Sigmoid colon (tissue), 6 donors: ENCODE measurements at regions not wholly inside any gene's neighbourhood (a gene's known extent, or its start where the extent isn't known, plus 50 kb on each side); places are given as distances from the start of the nearest gene placed in this dataset.

Experiments
- DNase-seq: peaks from one replicate; pipeline ENCODE4 v3.0.0-alpha.2; 2019
- H3K27ac ChIP-seq, 4 donors: fragments of 200-600 bp; sonication (generic); one replicate each; pipeline ENCODE4 v1.5.1; 2016 to 2019; ENCODE audit warnings: mild to moderate bottlenecking in 1 of 4
- H3K27me3 ChIP-seq, 3 donors: fragments of 200-600 bp; sonication (generic); one replicate each; pipeline ENCODE4 v1.5.1; 2019; ENCODE audit warnings: mild to moderate bottlenecking in 1 of 3
- H3K36me3 ChIP-seq, 4 donors: fragments of 200-600 bp; sonication (generic); one replicate each; pipeline ENCODE4 v1.5.1; 2016 to 2019
- H3K4me1 ChIP-seq, 4 donors: fragments of 200-600 bp; sonication (generic); one replicate each; pipeline ENCODE4 v1.5.1; 2017 to 2019
- H3K4me3 ChIP-seq, 4 donors: fragments of 200-600 bp; sonication (generic); one replicate each; pipeline ENCODE4 v1.5.1; 2017 to 2019; ENCODE audit warnings: mild to moderate bottlenecking in 2 of 4, moderate library complexity in 1 of 4
- H3K9me3 ChIP-seq, 4 donors: fragments of 200-600 bp in 3 of 4; sonication (generic) in 3 of 4; one replicate each; pipeline versions ENCODE4 v1.5.1 to v1.6.1; 2013 to 2019
- CTCF ChIP-seq, 4 experiments: fragments of 450-650 bp in 3 of 4; fragments of 200-600 bp in 1 of 4; IDR thresholded peaks; one replicate each; pipeline ENCODE4 v1.5.1; 2016 to 2019; ENCODE audit warnings: antibody characterized with exemption in 4 of 4, mild to moderate bottlenecking in 3 of 4, moderate library complexity in 2 of 4
- EP300 ChIP-seq, 4 donors: sonication (generic); formaldehyde crosslinking; IDR thresholded peaks; one replicate each; pipeline ENCODE4 v1.6.1; 2017; ENCODE audit warnings: antibody characterized with exemption in 4 of 4
- POLR2A ChIP-seq, 2 donors: fragments of 450-650 bp; IDR thresholded peaks; one replicate each; pipeline ENCODE4 v1.6.1; 2016; ENCODE audit warnings: antibody characterized with exemption in 2 of 2, mild to moderate bottlenecking in 2 of 2, moderate library complexity in 2 of 2
- POLR2AphosphoS5 ChIP-seq, 4 donors: sonication (generic); formaldehyde crosslinking; IDR thresholded peaks; one replicate each; pipeline ENCODE4 v1.6.1; 2017; ENCODE audit warnings: antibody characterized with exemption in 4 of 4
- WGBS, 2 donors: extraction: QIAGEN DNeasy Blood & Tissue Kit; methylation state at CpG; one replicate each; pipeline ENCODE4 v1.1.7; 2013; 5-methylcytosine and 5-hydroxymethylcytosine counted together
- intact Hi-C: fragments of 100-400 bp; cut with DNase I; formaldehyde crosslinking; loops from one replicate; pipeline ENCODE4 v1.15.1; 2023
- donor health status: healthy with polysubstance abuse.
- donor health status: healthy.

DNA sequence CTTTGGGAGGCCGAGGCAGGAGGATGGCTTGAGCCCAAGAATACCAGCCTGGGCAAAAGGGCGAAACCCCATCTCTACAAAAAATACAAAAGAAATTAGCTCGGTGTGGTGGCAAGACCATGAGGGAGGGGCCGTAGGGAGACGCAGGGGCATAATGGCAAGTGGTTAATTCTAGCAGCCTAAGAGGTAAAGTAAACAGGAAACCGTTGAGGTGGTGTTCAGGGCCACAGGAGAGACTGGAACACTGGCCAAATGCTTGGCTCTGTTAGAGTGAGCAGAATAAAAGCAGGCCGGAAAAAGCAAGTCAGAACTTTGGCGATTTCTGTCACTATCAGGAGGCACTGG is 89.2 kb downstream of the RIPK4 start:
- Histone ChIP-seq H3K36me3 (no peaks in the 10 kb centered on the region), H3K4me3 (no peak overlapping the region), H3K9me3 (no peaks in the 10 kb centered on the region), H3K4me1 (peaks cover 0 to 11% (median 2%) of the 10 kb centered on the region in 4 donors), H3K27me3 (no peaks in the 10 kb centered on the region), H3K27ac (no peak overlapping the region)
- 33 to 66% methylated on average over 8 of the region's 8 CpGs for WGBS, 2 donors
- no peak for DNase-seq
- intact Hi-C loops: no loop called here
- TF ChIP-seq POLR2AphosphoS5 (IDR thresholded peaks at IDR 0.05) (no peak), POLR2A (IDR thresholded peaks at IDR 0.05) (no peak), CTCF (IDR thresholded peaks at IDR 0.05) (no peak), EP300 (IDR thresholded peaks at IDR 0.05) (no peak)

GRCh38 chr21:41676198-41676597 is 90.7 kb downstream of the RIPK4 start:
- 79 to 82% methylated on average over 3 of the region's 3 CpGs for WGBS, 2 donors
- DNase-seq: no peak
- H3K27me3 ChIP-seq: no peaks in the 10 kb centered on the region
- intact Hi-C loops: no loop called here
- no peaks in the 10 kb centered on the region for H3K36me3 ChIP-seq
- no peak overlapping the region for H3K27ac ChIP-seq
- no peak for TF ChIP-seq CTCF (IDR thresholded peaks at IDR 0.05)
- TF ChIP-seq EP300 (IDR thresholded peaks at IDR 0.05): no peak
- no peak for TF ChIP-seq POLR2A (IDR thresholded peaks at IDR 0.05)
- TF ChIP-seq POLR2AphosphoS5 (IDR thresholded peaks at IDR 0.05): no peak
- peaks cover 0 to 11% (median 2%) of the 10 kb centered on the region in 4 donors for H3K4me1 ChIP-seq
- no peak overlapping the region for H3K4me3 ChIP-seq
- no peaks in the 10 kb centered on the region for H3K9me3 ChIP-seq

DNA sequence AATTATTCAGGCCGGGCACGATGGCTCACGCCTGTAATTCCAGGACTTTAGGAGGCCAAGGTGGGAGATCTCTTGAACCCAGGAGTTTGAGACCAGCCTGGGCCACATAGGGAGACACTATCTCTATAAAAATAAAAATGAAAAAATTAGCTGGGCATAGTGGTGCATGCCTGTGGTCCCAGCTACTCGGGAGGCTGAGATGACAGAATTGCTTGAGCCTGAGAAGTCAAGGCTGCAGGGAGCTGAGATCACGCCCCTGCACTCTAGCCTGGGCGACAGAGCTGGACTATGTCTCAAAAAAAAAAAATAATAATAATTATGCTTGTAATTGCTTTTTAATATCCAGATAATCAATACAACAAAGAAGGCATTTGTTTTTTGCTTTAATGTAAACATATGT is 91.3 kb downstream of the RIPK4 start:
- H3K9me3 ChIP-seq: no peaks in the 10 kb centered on the region
- intact Hi-C loops: no loop called here
- no peaks in the 10 kb centered on the region for H3K27me3 ChIP-seq
- 78 to 85% methylated on average over 6 of the region's 6 CpGs for WGBS, 2 donors
- no peak overlapping the region for H3K4me3 ChIP-seq
- H3K4me1 ChIP-seq: peaks cover 0 to 11% (median 2%) of the 10 kb centered on the region in 4 donors
- TF ChIP-seq CTCF (IDR thresholded peaks at IDR 0.05) (no peak), POLR2A (IDR thresholded peaks at IDR 0.05) (no peak), POLR2AphosphoS5 (IDR thresholded peaks at IDR 0.05) (no peak), EP300 (IDR thresholded peaks at IDR 0.05) (no peak)
- no peaks in the 10 kb centered on the region for H3K36me3 ChIP-seq
- DNase-seq: no peak
- H3K27ac ChIP-seq: no peak overlapping the region

DNA sequence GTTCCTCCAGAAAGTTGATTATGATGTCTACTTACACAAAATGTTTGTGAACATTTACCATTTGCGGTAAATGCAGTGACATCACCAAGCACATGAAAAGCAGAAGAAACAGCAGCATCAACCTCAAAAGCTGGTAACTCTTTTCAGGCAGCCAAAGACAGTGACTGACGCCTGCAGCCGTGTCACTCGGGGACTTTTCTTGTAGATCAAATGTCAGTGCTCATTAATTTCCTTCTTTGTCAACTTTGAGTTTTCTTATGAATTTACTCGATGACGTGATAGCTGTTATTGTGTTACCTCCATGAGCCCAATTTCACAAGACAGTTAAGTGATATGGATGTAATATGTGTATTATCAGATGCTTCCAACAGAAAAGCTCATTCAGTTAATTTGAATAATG is 92.5 kb downstream of the RIPK4 start:
- Histone ChIP-seq H3K4me3 (no peak overlapping the region), H3K9me3 (no peaks in the 10 kb centered on the region), H3K27ac (no peak overlapping the region), H3K27me3 (no peaks in the 10 kb centered on the region), H3K36me3 (no peaks in the 10 kb centered on the region), H3K4me1 (peaks cover 0 to 10% (median 2%) of the 10 kb centered on the region in 4 donors)
- DNase-seq: no peak
- WGBS, 2 donors: 88 to 91% methylated on average over 6 of the region's 6 CpGs
- no peak for TF ChIP-seq POLR2A (IDR thresholded peaks at IDR 0.05)
- no peak for TF ChIP-seq EP300 (IDR thresholded peaks at IDR 0.05)
- no peak for TF ChIP-seq POLR2AphosphoS5 (IDR thresholded peaks at IDR 0.05)
- TF ChIP-seq CTCF (IDR thresholded peaks at IDR 0.05): no peak
- intact Hi-C loops: no loop called here

DNA sequence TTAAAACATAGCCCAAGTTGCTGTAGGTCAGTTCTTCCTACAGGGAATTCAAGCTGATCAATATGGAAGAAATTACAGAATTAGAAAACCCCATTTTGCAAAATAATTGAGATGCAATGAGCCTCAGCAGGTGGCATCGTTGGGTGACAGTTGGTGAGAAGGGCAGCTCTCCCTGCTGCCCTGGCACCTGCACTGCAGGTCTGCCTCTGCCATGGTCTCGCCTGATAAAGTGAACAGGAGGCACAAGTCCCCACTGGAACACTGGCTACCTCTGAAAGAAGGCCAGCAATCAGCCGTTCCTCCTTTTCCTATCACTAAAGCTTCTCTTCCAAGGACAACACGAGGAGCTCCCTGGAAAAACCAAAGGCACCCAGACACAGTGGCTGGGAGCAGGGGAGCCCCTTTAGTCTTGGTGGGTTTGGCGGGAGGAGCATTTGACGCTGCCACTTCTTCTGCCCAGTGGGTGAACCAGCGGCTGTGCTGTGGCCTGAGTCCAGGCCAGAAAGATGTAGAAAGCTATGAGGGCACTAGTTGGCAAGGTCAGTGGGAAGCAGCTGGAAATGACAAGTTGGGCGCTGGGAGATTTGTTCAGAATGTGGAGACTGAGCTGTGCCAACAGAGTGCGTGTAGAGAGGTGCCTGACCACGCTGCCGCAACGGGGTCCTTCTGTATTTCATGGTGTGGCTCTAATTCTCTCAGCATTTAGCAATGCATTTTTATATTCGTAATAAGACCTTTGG is 93.1 kb downstream of the RIPK4 start:
- no peaks in the 10 kb centered on the region for H3K9me3 ChIP-seq
- no peak for DNase-seq
- intact Hi-C loops: no loop called here
- TF ChIP-seq POLR2AphosphoS5 (IDR thresholded peaks at IDR 0.05): no peak
- no peak for TF ChIP-seq EP300 (IDR thresholded peaks at IDR 0.05)
- TF ChIP-seq POLR2A (IDR thresholded peaks at IDR 0.05): no peak
- TF ChIP-seq CTCF (IDR thresholded peaks at IDR 0.05): no peak
- peaks cover 0 to 4% (median 2%) of the 10 kb centered on the region in 4 donors for H3K4me1 ChIP-seq
- H3K4me3 ChIP-seq: no peak overlapping the region
- H3K27me3 ChIP-seq: no peaks in the 10 kb centered on the region
- no peak overlapping the region for H3K27ac ChIP-seq
- WGBS, 2 donors: 77 to 80% methylated on average over 13 of the region's 13 CpGs
- no peaks in the 10 kb centered on the region for H3K36me3 ChIP-seq
